Testis (tissue), 2 donors: ENCODE measurements at regions not wholly inside any gene's neighbourhood (a gene's known extent, or its start where the extent isn't known, plus 50 kb on each side); places are given as distances from the start of the nearest gene placed in this dataset.

Source experiments
- DNase-seq: peaks from one replicate; pipeline ENCODE4 v3.0.0-alpha.2; 2019
- H3K27ac ChIP-seq, 2 donors: fragments of 200-600 bp; sonication (generic); one replicate each; pipeline ENCODE4 v1.5.1; 2019
- H3K27me3 ChIP-seq: fragments of 200-600 bp; sonication (generic); one replicate; pipeline ENCODE4 v1.5.1; 2019
- H3K36me3 ChIP-seq: fragments of 200-600 bp; sonication (generic); one replicate; pipeline ENCODE4 v1.5.1; 2017; ENCODE audit warnings: low read depth; ENCODE audit errors: missing control alignments
- H3K4me1 ChIP-seq: fragments of 200-600 bp; sonication (generic); one replicate; pipeline ENCODE4 v1.5.1; 2019
- H3K4me3 ChIP-seq, 2 donors: fragments of 200-600 bp; sonication (generic); one replicate each; pipeline ENCODE4 v1.5.1; 2017 to 2019
- H3K9me3 ChIP-seq: fragments of 200-600 bp; sonication (generic); one replicate; pipeline ENCODE4 v1.5.1; 2017
- CTCF ChIP-seq, 3 experiments: fragments of 450-650 bp in 2 of 3; fragments of 200-600 bp in 1 of 3; sonication (generic) in 1 of 3; IDR thresholded peaks; one replicate each; pipeline ENCODE4 v1.5.1; 2016 to 2019; ENCODE audit warnings: antibody characterized with exemption in 3 of 3, mild to moderate bottlenecking in 2 of 3, moderate library complexity in 1 of 3
- POLR2A ChIP-seq: fragments of 450-650 bp; IDR thresholded peaks from one replicate; pipeline ENCODE4 v1.6.1; 2017; ENCODE audit warnings: antibody characterized with exemption, mild to moderate bottlenecking, moderate library complexity
- WGBS, 2 donors: methylation state at CpG; one replicate each; pipeline ENCODE4 v1.1.5; 2018; 5-methylcytosine and 5-hydroxymethylcytosine counted together
- intact Hi-C: fragments of 100-400 bp; cut with DNase I; formaldehyde crosslinking; loops from one replicate; pipeline ENCODE4 v1.15.1; 2023; ENCODE audit warnings: low total_unique reads

- intact Hi-C loops, result no loop called here
- WGBS, 2 donors, result 65% methylated on average over 4 of the region's 4 CpGs
Measured at GRCh38 chr10:28408237-28408777, 105.4 kb upstream of the MPP7 start.

GRCh38 chr10:28410420-28411135 is 107.7 kb upstream of the MPP7 start:
- WGBS, 2 donors, result 29 to 38% methylated on average over 4 of the region's 4 CpGs
- no peaks in the 10 kb centered on the region for H3K9me3 ChIP-seq
- no peak overlapping the region for H3K27ac ChIP-seq
- H3K36me3 ChIP-seq, result no peaks in the 10 kb centered on the region
- TF ChIP-seq POLR2A (no peak), CTCF (IDR thresholded peaks at IDR 0.05) (no peak)
- H3K4me3 ChIP-seq, result no peak overlapping the region
- intact Hi-C loops, result no loop called here
- DNase-seq, result no peak
- H3K4me1 ChIP-seq, result no peaks in the 10 kb centered on the region
- no peaks in the 10 kb centered on the region for H3K27me3 ChIP-seq

More at GRCh38 chr10:28408237-28408777, 105.4 kb upstream of the MPP7 start:
- H3K27me3 ChIP-seq, result no peaks in the 10 kb centered on the region
- no peak overlapping the region for H3K4me3 ChIP-seq
- TF ChIP-seq POLR2A, result no peak
- no peak for TF ChIP-seq CTCF (IDR thresholded peaks at IDR 0.05)
- no peak overlapping the region for H3K27ac ChIP-seq
- H3K9me3 ChIP-seq, result no peaks in the 10 kb centered on the region
- no peak for DNase-seq
- no peaks in the 10 kb centered on the region for H3K4me1 ChIP-seq
- no peaks in the 10 kb centered on the region for H3K36me3 ChIP-seq

GRCh38 chr10:28411136-28411460 is 108.2 kb upstream of the MPP7 start:
- no peaks in the 10 kb centered on the region for H3K27me3 ChIP-seq
- intact Hi-C loops, result no loop called here
- H3K4me1 ChIP-seq, result no peaks in the 10 kb centered on the region
- WGBS, 2 donors, result 88 to 91% methylated on average over 3 to 6 of the region's 6 CpGs
- no peak overlapping the region for H3K4me3 ChIP-seq
- TF ChIP-seq CTCF (IDR thresholded peaks at IDR 0.05), result no peak
- TF ChIP-seq POLR2A, result no peak
- H3K27ac ChIP-seq, result no peak overlapping the region
- no peaks in the 10 kb centered on the region for H3K9me3 ChIP-seq
- H3K36me3 ChIP-seq, result no peaks in the 10 kb centered on the region
- no peak for DNase-seq

GRCh38 chr10:28411648-28412047 is 108.8 kb upstream of the MPP7 start:
- Histone ChIP-seq H3K27ac (no peak overlapping the region), H3K27me3 (no peaks in the 10 kb centered on the region), H3K4me3 (no peak overlapping the region), H3K36me3 (no peaks in the 10 kb centered on the region), H3K9me3 (no peaks in the 10 kb centered on the region), H3K4me1 (no peaks in the 10 kb centered on the region)
- DNase-seq, result no peak
- TF ChIP-seq POLR2A, result no peak
- no peak for TF ChIP-seq CTCF (IDR thresholded peaks at IDR 0.05)
- WGBS, 2 donors, result 89 to 94% methylated on average over 4 of the region's 4 CpGs
- intact Hi-C loops, result no loop called here

GRCh38 chr10:28418069-28418468 is 114.8 kb upstream of the WAC start:
- Histone ChIP-seq H3K4me3 (no peak overlapping the region), H3K27me3 (no peaks in the 10 kb centered on the region), H3K27ac (no peak overlapping the region), H3K36me3 (no peaks in the 10 kb centered on the region), H3K9me3 (no peaks in the 10 kb centered on the region), H3K4me1 (no peaks in the 10 kb centered on the region)
- intact Hi-C loops, result no loop called here
- no peak for DNase-seq
- 79 to 92% methylated on average over 2 of the region's 2 CpGs for WGBS, 2 donors
- TF ChIP-seq CTCF (IDR thresholded peaks at IDR 0.05) (no peak), POLR2A (no peak)
